ENCODE measurements at regions not wholly inside any gene's neighbourhood (a gene's known extent, or its start where the extent isn't known, plus 50 kb on each side); places are given as distances from the start of the nearest gene placed in this dataset.
"Not testable (repeated sequence)": the region's sequence is repeated elsewhere in the genome, so short reads cannot be mapped to it uniquely, and the experiment has no call there.

GRCh38 chr9:41643571-41644279 lies 454.6 kb upstream of the ZNG1F start:
- H3K27ac ChIP-seq, result peak overlapping the region in 1 of 2 donors; percentile 48

GRCh38 chr9:41633726-41634125 lies 444.6 kb upstream of the ZNG1F start:
- H3K36me3 ChIP-seq; H3K4me3 ChIP-seq; H3K9me3 ChIP-seq; H3K27me3 ChIP-seq; H3K4me1 ChIP-seq; DNase-seq (ENCODE audit: low spot score); H3K27ac ChIP-seq: not testable (repeated sequence)

More at GRCh38 chr9:41643571-41644279, 454.6 kb upstream of the ZNG1F start:
- H3K27me3 ChIP-seq, H3K9me3 ChIP-seq, H3K36me3 ChIP-seq, H3K4me1 ChIP-seq: not testable (repeated sequence)
- H3K4me3 ChIP-seq, result peak overlapping the region; percentile 36 to 43
- TF ChIP-seq CTCF (IDR thresholded peaks at IDR 0.05), result peak in 1 of 2 donors; percentile 49
- peak; percentile 71 for DNase-seq (ENCODE audit: low spot score)

GRCh38 chr9:41623666-41624065 lies 434.5 kb upstream of the ZNG1F start:
- H3K9me3 ChIP-seq; H3K36me3 ChIP-seq; H3K4me1 ChIP-seq; DNase-seq (ENCODE audit: low spot score); H3K4me3 ChIP-seq; H3K27me3 ChIP-seq; H3K27ac ChIP-seq: not testable (repeated sequence)

- not testable (repeated sequence) for H3K36me3 ChIP-seq; H3K9me3 ChIP-seq; H3K27ac ChIP-seq; H3K27me3 ChIP-seq; DNase-seq (ENCODE audit: low spot score); H3K4me1 ChIP-seq; H3K4me3 ChIP-seq
Observed at GRCh38 chr9:41619254-41619653, 430.1 kb upstream of the ZNG1F start.

- not testable (repeated sequence) for H3K4me3 ChIP-seq; H3K4me1 ChIP-seq; DNase-seq (ENCODE audit: low spot score); H3K27me3 ChIP-seq; H3K36me3 ChIP-seq; H3K27ac ChIP-seq; H3K9me3 ChIP-seq
Observed at GRCh38 chr9:41606961-41607547, 417.9 kb upstream of the ZNG1F start.

GRCh38 chr9:41565572-41565971 lies 376.5 kb upstream of the ZNG1F start:
- not testable (repeated sequence) for H3K9me3 ChIP-seq; H3K36me3 ChIP-seq; H3K4me3 ChIP-seq; H3K4me1 ChIP-seq; H3K27me3 ChIP-seq; DNase-seq (ENCODE audit: low spot score); H3K27ac ChIP-seq
